HG02885 (cell line): ENCODE measurements at regions not wholly inside any gene's neighbourhood (a gene's known extent, or its start where the extent isn't known, plus 50 kb on each side); places are given as distances from the start of the nearest gene placed in this dataset.
"Not testable (repeated sequence)": the region's sequence is repeated elsewhere in the genome, so short reads cannot be mapped to it uniquely, and the experiment has no call there.

Experiments
- ATAC-seq: cut with Tn5 transposase; IDR thresholded peaks from one replicate; pipeline ENCODE4 v1.9.1; 2021; ENCODE audit warnings: mild to moderate bottlenecking; ENCODE audit not compliant: unreplicated experiment, poor library complexity

DNA sequence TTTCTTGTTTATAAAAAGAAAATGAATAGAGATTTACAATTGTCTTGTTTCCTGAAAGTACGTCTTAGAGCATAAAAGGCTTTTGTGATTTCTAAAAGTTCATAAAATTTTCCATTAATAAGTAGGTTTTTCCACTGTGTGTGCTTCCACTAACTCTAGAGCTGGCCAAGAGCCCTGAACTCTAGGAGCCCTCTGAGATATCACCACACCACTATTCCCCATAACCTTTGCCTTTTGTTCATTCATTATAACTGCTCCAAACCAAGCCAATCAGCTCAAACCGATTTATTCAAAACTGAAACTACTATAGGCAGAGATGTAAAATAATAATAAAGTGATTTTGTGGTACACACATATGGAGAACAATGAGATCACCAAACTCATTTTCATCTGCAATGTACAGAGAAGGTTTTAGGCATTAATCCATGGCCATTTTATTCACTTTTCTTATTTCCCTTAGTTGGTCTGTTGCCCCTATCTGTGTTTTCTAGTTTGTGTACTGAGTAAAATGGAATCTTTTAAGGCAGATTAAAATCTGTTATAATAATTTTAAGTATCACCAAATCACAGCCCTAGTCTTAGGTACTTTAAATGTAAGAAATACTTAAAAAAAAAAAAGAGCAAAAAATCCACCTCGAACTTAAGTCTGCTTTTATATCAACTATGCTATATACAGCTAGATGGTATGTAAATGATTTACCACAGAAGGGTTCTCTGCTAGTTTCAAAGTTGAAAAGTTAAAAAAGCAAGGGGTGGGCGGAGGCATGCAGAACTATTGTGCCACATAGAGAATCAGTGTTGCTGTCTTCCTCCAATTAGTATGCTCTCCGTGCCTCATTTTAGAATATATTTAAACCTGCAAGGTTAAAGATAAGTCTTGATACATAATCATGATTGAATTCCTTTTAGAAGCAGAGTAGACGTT is 311.3 kb downstream of the KLF12 start:
- ATAC-seq: no peak

DNA sequence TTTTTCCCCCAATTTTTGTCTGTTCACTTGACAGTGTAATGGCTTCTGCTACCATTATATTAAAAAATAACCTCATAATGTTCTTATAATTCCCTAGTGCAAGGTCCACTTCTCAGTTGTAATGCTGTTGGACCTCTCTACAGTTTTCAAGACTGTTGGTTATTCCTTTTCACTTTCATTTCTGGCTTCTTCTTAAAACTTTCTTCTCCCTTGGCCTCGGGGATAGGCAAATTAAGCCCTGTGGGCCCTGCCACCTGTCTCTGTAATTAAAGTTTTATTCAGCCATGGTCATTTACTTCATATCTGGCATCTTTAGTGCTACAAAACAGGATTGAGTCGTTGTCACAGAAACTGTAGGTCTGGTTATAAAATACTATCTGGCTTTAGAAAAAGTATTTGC is 313.5 kb downstream of the KLF12 start:
- ATAC-seq: peak; percentile 48

DNA sequence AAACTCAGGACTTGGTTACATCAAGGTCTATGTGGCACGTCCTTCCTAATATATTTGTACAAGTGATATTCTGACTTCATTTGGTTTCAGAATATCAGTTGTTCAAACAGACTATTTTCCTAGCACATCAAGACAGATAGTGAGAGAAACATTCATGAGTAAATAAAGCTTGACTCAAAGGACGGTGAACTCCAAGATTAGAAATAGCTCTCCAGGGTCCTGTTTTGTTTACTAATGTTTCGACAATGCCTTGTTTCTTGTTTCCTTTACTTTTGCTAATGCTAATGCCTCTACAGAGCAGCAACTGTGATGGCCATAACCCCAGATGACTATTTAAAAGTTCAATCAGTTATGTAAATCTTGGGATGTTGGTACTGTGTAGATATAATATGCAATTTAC is 313.9 kb downstream of the KLF12 start:
- no peak for ATAC-seq

DNA sequence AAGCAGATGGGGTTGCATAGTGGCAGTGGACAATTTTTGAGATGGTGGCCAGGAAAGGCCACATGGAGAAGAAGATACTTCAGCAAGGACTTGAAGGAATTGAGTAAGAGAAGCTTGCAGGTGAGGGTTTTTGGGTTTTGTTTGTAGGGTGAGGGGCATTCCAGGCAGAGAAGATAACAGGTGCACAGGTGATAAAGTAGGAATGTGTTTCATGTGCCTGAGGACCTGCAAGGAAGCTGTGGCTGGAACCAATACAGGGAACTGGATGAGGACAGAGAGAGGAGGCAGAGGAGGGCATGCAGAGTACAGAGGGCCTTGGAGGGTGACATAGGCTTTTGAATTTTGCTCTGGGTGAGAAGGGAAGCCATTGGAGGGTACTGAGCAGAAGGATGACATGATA is 314.5 kb downstream of the KLF12 start:
- ATAC-seq: no peak

DNA sequence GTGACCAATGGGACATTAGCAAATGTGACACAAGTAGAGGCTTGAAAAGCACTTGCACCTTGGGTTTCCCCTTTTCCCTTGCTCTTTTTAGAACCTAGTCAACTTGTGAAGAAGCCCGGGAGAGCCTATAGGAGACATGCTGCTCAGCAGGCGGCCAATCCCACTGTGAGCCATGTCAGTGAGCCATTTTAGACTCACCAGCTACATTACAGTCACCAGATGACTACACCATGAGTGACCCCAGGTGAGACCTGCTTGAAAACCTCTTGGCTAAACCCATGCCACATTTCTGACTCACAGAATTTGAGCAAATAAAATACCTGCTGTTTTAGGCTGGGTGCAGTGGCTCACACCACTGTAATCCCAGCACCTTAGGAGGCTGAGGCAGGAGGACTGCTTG is 317.5 kb downstream of the KLF12 start:
- no peak for ATAC-seq

DNA sequence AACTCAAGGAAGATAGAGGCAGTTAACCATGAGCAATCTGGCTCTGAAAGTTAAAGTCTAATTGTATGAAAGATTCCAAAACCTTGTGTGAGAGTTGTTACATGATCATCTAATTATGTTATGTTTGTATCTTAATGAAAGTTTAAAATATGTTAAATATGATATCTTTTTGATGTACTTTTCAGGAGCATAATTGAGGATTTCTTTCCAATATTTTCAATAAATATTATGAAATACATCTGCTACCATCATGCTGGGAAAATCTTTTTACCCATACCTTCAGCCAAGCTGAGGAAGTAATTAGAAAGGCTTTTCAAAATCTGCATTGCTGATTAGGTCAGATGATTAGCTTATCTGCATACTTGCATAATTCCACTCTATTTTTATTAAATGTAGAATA is 318.4 kb downstream of the KLF12 start:
- no peak for ATAC-seq

DNA sequence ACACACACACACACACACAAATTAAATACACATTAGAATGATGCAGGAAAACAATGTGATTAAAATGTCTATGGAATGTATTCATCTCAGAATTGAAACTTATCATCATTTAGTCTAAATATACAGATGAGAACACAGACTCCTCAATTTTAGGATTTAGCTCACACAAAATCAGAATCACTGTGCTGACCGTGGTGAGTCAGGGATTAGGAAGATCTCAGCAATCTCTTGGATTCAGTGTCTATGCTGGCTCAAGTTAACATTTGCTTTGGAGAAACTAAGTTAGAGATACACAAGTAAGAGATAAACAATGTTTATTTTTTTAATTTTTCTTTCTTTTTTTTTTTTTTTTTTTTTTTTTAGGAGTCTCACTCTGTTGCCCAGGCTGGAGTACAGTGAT is 323.6 kb downstream of the KLF12 start:
- ATAC-seq: no peak

DNA sequence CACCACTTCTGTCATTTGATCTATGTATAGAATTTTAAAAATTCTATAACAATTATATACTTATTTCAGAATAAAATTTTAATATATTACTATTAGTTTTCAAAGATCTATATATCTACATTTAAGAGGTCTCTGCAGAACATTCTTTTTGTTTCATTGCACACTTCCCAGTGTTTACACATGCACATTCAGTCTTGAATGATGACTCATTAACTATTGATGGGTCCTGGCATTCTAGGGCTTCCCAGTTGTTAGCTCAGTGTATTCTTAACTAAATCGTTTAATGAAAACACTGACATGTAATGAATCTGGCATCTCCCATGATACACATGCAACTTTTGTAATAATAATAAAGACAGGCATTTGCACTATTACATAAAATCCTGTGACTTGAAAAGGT is 324.6 kb downstream of the KLF12 start:
- no peak for ATAC-seq

DNA sequence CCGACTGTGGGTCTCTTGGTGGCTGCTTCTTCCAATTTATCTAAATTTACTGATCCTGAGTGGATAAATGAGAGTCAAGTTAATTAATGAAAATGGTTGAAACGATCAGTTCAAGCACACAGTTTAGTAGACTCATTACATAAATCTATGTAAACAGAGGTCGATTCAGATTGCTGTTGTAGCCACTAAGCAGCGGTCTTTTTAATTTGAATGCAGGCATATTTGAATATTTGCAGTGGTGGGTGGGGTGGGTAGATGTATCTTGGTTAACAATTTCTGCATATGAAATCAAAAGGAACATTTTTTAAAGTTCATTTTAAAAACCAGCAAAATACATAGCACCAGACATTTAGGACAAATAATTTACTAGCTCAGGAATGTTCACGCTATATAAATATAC is 325.9 kb downstream of the KLF12 start:
- no peak for ATAC-seq

DNA sequence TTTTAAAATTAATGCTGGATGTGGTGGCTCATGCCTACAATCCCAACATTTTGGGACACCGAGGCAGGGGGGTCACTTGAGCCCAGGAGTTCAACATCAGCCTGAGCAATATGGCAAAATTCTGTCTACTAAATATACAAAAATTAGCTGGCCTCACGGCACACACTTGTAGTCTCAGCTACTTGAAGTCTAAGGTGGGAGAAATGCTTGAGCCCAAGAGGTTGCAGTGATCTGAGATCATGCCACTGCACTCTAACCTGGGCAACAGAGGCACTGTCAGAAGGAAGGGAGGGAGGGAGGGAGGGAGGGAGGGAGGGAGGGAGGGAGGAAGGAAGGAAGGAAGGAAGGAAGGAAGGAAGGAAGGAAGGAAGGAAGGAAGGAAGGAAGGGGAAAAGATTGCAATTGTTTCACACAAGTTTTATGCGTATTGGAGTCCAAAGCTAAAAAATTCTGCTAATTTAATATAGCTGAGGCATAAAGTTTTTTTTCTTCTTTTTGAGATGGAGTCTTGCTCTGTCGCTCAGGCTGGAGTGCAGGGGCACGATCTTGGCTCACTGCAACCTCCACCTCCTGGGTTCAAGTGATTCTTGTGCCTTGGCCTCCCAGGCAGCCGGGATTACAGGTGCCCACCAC is 328.8 kb downstream of the KLF12 start:
- ATAC-seq: not testable (repeated sequence)

DNA sequence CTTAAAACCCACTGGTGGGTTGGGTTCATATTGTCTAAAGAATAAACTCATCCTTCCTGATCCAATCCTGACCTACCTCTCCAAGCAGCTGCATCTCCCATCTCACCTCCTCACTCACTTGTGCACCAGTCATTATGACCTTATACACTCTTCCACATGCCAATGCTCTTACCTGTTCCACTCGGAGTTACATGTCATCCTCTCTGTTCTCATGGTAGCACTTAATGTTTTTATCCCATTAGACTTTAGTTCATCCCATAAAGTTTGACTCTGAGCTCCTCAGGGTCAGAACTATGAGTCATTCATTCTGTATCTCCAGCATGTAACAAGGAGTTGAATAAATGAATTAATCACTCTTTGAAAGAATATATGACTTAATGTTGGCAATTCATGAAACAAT is 330.2 kb downstream of the KLF12 start:
- no peak for ATAC-seq

DNA sequence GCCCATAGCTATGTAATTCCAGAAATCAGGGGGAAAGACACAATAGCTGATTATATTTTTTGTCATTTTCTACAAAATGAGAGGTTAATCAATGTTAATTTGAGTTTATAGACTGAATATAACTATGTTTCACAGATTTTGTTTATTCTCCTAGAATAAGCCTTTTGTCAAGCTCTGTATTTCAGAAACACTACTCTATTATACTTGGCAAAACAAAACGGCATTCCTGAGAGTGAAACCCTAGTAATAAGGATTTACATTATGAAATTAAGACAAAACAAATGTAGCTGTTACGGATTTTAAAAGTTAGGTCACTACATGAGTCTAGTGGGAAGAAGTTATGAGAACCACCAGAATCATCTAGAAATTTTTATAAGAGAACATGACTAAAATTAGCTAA is 334.2 kb downstream of the KLF12 start:
- no peak for ATAC-seq

DNA sequence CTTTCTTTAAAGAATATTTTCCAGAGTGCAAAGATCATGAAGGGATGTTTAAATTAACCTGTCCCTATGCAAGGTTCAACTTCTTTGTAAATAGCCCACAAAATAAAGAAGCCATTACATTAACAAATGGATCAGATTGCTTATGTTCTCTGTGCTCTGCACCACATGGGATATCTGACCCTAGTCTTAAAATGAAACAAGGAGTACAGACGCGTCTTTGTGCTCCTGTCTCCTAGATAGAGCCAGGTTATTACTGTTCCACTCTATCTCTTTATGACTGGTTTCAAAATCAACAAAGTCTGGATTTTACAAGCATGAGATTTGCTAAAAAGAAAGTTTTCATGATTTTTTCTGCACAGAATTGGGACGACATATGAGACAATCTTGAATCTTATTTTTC is 339.4 kb downstream of the KLF12 start:
- ATAC-seq: no peak

DNA sequence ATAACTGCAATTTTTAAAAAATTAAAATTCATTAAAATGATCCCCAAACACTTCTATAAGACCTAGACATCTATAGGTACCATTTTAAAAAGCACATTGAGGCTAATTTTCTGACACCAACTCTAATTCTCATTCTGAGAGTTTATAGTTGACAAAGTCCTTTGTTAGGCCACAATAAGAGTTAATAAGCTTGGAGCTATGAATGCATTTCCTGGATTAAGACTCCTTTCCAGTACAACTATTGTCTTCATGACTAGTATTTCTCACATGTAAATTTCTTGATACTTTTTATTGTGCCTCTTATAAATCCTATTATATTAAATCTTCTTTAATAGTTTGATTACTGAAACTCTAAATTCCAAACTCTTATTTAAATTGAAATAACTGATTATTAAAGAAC is 340.8 kb downstream of the KLF12 start:
- no peak for ATAC-seq

DNA sequence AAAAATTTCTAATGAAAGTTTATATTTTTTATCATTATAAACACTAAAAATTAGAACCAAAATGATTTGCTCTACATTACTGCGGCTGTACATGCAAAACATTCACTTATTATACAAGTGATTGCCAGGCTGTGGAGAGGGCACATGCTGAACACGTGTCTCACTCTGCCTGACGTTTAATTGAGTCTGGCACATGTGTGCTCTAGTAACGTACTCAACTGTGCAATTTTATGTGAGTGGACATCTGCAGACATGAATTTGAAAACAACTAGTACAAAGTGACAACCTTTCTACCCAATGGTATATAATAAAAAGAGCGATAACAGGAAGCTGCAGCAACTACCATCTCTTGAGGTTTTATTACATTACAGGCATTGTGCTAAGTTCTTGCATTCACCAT is 341.4 kb downstream of the KLF12 start:
- no peak for ATAC-seq

DNA sequence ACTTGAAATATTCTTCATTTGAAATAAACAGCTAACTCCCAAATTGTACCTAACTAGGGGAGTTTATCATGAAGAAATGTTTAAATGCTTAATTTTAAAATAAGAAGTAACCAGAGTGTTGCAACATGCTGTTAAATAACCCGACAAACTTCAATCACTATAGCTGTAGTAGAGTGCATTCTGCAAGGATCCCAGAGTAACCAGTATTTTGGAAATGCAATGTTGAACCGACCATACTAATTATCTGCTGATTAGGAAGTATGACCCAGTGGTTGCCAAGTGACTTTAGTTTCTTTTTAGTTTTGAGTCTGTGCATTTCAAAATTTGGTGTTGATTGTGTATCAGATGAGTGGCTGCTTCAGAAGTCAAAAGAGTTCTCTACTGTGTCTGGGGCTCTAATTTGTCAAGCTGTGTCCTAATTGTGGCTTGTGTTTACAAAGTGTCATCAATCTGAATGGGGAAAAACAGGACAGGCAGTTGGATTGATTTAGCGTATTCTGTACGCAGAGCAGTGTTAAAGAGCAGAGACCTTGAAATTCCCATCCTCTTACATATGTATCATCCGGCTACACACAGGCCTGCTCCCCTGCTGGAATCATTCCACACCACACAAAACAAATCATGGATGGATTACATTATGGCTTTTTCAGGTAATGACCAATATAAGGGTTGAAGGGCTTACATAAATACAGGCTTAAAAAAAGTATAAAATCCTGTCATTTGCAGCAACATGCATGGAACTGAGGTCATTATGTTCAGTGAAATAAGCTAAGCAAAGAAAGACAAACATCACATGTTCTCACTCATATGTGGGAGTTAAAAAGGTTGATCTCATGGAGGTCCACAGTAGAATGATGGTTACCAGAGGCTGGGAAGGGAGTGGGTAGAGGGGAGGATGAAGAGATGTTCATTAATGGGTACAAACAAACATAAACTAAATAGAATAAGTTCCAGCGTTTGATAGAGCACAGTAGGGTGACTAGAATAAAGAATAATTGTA is 351.5 kb downstream of the KLF12 start:
- ATAC-seq: no peak

DNA sequence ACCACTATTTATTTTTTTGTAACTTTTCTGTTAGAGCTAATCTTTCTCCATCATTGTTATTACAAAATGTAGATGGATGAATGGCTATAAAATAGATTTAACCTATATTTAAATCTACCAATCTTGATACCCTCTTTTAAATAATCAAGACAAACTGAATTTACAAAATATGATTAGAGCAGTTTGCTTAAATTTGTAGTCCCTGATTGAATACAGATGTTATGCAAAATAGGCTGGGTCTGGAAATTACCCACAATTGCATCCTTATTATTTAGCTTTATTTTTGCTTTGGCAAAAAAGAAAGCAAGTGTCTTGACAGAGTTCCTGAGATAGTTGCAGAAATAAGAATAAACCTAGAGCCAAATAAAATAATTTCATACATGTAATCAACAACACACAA is 352.8 kb downstream of the KLF12 start:
- no peak for ATAC-seq

DNA sequence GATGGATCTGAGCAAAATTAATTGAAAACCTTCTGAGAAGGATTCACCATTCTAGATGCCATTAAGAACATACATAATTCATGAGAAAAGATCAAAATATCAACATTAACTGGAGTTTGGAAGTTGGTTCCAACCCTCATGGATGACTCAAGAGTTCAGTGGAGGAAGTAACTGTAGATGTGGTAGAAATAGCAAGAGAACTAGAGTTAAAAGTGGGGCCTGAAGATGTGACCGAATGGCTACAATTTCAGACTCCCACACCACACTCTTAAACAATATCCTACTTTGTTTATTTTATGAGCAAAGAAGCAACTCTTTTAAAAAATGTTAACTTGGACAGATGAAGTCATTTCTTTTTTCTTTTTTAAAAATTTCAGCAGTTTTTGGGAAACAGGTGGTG is 354.3 kb downstream of the KLF12 start:
- no peak for ATAC-seq

DNA sequence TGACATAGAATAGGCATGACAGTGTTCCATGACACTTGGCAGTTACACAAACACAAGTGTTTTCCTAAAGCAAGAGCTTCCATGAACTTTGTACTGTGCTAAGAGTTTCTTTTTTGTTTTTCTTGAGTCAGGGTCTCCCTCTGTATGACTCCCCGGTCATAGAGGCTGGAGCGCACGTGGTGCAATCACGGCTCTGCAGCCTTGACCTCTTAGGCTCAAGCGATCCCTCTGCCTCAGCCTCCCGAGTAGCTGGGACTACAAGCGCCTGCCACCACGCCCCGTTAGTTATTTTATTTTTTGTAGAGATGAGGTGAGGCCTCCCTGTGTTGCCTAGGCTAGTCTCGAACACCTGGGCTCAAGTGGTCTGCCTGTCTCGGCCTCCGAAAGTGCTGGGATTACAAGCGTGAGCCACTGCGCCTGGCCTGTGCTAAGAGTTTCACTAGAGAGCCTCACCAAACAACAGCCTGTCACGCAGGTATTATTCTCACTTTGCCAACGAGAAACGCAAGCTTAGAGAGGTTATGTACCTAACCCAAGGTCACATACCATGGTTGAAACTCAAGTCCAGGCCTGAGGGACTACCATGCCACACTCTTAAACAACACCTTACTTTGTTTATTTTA is 355.9 kb downstream of the KLF12 start:
- no peak for ATAC-seq

DNA sequence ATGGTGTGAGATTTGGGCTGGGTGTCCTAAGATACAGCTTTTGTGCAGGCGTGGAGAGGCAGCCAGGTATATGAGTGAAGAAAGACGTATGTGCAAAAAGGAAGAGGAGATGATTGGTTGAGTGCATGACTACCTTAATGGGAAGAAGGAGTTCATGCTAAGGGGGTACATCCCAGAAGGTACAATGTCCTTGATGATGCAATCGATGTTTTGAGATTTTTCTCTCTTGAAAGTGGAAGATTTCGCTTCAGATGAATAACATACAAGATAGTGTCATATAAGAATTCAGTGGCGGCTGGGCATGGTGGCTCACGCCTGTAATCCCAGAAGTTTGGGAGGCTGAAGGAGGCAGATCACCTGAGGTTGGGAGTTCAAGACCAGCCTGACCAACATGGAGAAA is 357.1 kb downstream of the KLF12 start:
- ATAC-seq: no peak
